Body of pancreas (tissue), 4 donors: ENCODE measurements at regions not wholly inside any gene's neighbourhood (a gene's known extent, or its start where the extent isn't known, plus 50 kb on each side); places are given as distances from the start of the nearest gene placed in this dataset.

Experiments used
- POLR2A ChIP-seq, 3 donors: fragments of 450-650 bp; IDR thresholded peaks; one replicate each; pipeline ENCODE4 v1.6.1; 2016; ENCODE audit warnings: antibody characterized with exemption in 3 of 3, mild to moderate bottlenecking in 2 of 3
- TF ChIP-seq, protein P1 (sequence below), 7 experiments: fragments of 450-650 bp in 4 of 7; fragments of 200-600 bp in 3 of 7; sonication (generic) in 3 of 7; IDR thresholded peaks; one replicate each; pipeline ENCODE4 v1.5.1; 2016 to 2019; ENCODE audit warnings: antibody characterized with exemption in 7 of 7

DNA sequence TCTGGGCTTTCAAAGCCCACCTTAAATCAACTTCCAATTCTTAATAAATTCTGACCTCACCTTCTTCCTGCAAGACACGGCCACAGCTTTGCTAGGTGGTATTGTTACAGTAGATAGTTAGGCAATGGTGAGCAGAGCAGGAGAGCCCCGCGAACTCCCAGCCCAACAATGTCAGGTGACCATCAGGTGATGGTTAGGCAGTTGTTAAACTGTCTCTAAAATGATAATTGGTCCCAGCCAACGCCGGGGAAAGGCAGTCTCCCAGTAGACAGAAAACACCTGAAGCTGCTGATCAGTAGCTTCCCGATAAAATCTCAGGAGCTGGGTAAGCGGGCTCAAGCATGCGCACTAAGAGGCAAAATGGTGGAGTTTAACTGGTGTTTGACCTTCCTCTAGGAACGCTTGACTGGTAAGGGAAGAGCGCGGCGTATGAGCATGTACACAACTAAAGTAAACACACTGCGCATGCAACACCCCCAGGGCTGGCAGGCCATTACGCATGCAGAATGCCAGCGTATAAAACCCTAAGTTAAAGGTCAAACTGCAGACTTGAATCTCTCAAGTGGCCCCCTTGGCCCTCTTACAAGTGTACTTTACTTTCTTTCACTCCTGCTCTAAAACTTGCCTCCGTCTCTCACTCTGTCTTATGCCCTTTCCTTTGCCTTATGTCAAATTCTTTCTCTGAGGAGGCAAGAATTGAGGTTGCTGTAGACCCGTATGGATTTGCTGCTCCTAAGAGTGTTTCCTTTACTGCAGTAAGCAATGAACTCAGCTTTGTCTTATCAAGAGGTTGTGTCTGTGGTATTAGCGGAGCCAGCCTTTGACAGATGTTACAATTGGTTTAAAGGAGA, 113.5 kb downstream of the C12orf75 start:
- TF ChIP-seq, protein P1, sequence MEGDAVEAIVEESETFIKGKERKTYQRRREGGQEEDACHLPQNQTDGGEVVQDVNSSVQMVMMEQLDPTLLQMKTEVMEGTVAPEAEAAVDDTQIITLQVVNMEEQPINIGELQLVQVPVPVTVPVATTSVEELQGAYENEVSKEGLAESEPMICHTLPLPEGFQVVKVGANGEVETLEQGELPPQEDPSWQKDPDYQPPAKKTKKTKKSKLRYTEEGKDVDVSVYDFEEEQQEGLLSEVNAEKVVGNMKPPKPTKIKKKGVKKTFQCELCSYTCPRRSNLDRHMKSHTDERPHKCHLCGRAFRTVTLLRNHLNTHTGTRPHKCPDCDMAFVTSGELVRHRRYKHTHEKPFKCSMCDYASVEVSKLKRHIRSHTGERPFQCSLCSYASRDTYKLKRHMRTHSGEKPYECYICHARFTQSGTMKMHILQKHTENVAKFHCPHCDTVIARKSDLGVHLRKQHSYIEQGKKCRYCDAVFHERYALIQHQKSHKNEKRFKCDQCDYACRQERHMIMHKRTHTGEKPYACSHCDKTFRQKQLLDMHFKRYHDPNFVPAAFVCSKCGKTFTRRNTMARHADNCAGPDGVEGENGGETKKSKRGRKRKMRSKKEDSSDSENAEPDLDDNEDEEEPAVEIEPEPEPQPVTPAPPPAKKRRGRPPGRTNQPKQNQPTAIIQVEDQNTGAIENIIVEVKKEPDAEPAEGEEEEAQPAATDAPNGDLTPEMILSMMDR (IDR thresholded peaks at IDR 0.05): no peak
- TF ChIP-seq POLR2A (IDR thresholded peaks at IDR 0.05): no peak
